GM21515 (cell line): ENCODE measurements at regions not wholly inside any gene's neighbourhood (a gene's known extent, or its start where the extent isn't known, plus 50 kb on each side); places are given as distances from the start of the nearest gene placed in this dataset.
"Not testable (repeated sequence)": the region's sequence is repeated elsewhere in the genome, so short reads cannot be mapped to it uniquely, and the experiment has no call there.

ENCODE experiments used
- ATAC-seq: cut with Tn5 transposase; IDR thresholded peaks from one replicate; pipeline ENCODE4 v1.9.1; 2021; ENCODE audit not compliant: unreplicated experiment

DNA sequence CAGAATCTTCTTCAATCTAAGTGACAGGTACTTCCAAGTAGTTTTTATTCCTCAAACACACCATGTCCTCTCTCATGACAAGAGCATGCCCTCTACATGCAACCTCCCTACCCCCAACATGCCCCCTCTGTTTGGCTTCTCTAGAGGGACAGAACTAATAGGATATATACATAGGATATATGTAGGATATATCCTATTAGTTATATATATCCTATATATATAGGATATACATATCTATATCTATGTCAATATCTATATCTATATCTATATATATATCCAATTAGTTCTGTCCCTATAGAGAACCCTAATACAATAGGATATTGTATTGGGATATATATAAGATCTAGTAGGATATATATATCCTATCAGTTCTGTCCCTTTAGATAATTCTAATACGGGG lies 701.9 kb upstream of the MIR17HG start:
- ATAC-seq = no peak

DNA sequence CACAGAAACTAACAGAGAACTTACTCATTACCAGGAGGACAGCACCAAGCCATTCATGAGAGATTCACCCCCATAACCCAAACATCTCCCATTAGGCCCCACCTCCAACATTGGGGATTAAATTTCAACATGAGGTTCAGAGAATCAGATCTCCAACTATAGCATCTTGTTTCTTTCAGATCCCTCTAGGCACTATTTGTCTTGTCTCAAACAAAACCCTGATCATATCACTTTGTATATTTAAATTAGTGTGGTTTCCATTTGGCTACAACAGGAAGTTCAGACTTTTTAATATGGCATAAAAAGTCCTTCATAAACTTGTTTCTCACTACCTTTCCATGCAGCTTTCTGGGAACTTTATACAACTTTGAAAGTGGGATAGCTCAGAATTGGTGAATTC lies 699.0 kb upstream of the MIR17HG start:
- no peak for ATAC-seq

DNA sequence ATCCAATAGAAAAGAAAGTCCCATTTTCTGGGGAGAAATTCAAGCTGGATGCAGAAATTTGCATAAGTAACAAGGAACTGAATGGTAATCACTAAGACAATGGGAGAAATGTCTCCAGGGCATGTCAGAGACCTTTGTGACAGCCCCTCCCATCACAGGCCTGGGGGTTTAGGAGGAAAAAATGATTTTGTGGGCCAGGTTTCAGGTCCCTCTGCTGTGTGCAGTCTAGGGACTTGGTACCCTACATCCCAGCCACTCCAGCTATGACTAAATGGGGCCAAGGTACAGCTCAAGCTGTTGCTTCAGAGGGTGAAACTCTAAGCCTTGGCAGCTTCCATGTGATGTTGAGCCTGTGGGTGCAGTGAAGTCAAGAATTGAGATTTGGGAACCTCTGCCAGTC lies 695.5 kb upstream of the MIR17HG start:
- ATAC-seq = no peak

DNA sequence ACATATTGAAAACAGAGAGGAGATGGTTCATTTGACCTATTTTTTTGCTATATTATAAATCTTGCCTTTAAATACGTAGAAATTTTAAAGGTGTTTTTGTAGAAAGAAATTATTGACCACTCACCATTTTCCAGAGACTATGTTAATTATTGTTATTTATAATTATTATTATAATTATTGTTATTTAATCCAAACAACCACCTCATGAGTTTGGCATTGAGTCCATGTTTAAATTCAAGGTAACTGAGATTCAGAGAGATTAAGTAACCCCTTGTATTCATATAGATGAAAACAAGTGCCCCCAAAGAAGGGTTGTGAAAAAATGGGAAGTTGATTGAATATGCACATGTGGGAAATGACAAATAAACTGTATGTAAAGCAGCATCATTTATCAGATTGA lies 692.5 kb upstream of the MIR17HG start:
- no peak for ATAC-seq

DNA sequence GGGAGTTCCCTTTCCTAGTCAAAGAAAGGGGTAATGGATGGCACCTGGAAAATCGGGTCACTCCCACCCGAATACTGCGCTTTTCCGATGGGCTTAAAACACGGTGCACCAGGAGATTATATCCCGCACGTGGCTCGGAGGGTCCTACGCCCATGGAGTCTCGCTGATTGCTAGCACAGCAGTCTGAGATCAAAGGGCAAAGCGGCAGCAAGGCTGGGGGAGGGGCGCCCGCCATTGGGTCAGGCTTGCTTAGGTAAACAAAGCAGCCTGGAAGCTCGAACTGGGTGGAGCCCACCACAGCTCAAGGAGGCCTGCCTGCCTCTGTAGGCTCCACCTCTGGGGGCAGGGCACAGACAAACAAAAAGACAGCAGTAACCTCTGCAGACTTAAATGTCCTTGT lies 683.3 kb upstream of the MIR17HG start:
- not testable (repeated sequence) for ATAC-seq

DNA sequence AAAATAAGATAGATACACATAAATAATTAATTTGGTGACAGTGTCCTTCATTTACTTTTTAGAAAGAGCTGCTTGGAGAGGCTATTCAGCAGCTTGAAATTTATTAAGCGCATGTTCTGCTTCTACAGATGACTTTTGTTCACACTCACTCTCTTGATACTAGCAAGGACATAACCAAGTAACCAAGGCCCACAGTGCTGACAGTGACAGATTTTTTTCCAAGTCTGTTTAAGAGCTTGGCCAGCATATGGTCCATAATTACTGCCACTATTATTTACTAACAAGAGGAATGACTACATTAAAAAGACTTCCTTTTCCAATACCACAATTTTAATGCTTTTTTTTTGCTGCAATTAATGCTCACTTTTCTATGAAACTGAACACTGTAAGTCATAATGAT lies 673.7 kb upstream of the MIR17HG start:
- no peak for ATAC-seq

DNA sequence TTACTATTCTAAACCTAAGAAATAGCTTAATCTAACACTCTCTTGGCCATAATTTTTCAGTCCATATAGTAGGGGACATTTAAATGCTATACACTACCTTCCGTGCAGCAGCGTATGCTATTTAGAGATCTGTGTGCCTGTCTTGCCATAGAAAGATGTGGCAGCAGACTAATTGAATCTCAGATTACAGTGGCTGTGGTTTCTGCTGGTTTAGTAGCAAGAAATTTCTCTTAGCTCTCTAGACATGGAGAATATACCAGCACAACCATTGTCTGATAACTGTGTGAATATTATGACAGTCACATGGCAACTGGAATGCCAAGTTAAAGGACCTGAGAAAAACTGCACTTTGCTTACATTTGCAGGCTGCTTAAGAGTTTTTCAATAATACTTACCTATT lies 672.4 kb upstream of the MIR17HG start:
- no peak for ATAC-seq

DNA sequence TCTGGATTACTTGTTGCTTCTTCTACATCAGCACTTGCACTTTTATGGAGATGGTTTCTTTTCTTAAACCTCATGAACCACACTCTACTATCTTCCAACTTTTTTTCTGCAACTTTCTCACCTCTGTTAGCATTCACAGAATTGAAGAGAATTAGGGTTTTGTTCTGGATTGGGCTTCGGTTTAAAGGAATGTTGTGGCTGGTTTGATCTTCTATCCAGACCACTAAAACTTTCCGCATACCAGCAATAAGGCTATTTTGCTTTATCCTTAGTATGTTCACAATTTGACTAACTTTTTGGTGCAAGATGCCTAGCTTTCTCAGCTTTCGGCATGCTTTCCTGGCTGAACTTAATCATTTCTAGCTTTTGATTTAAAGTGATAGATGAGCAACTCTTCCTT lies 666.7 kb upstream of the MIR17HG start:
- ATAC-seq = no peak

DNA sequence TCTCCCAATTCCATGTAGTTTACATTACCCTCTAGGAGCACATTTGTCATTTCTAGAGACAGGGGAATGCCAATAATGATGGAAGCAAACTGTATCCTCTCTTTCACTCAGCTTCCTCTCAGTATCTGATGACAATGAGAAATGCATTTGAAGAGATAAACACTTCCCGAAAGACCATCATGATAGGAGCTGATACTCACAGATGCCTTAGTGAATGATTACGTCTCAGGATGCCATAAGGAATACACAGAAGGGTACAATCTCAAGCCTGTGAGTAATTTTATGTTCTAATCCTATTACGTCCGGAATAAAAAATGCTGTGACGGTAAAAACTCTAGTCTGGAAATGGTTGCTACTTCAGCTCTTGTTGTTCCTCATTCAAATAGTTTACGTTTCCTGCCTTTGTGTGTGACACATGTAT lies 663.8 kb upstream of the MIR17HG start:
- ATAC-seq = no peak

DNA sequence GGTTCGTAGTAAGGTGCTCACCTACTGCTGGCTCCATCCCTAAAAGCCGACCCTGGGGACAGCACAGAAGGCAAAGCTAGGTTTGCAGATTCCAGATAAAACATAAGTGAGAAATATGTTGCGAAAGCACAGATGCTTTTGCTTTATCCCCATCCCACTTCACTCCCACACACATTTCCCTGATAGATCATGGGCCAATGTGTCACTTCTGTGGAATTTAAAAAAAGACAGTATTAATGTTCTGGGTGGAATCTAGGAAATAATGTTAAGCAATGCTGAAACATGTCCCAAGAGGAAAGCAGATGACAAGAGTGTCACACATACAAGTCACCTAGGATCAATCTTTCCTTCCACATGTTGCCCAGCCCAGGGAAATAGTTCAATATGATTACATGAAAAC lies 661.0 kb upstream of the MIR17HG start:
- ATAC-seq = no peak

DNA sequence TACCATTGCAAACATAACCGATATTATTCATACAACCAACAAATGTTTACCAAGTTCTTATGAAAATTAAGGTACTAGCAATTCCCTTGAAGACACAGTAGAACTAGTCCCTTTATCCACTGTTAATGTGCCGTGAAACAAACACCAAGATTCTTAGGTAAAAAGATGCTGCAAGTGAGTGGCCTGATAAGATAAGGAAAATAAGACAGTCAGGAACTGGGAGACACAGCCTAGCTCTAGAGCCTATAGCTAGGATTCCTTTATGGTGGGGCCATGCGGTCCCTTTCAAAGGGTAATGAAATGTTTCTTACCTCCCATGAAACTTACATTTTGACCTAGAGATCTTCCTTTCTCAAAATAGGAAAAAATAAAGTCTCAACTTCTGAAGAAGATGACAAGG lies 658.4 kb upstream of the MIR17HG start:
- ATAC-seq = no peak

DNA sequence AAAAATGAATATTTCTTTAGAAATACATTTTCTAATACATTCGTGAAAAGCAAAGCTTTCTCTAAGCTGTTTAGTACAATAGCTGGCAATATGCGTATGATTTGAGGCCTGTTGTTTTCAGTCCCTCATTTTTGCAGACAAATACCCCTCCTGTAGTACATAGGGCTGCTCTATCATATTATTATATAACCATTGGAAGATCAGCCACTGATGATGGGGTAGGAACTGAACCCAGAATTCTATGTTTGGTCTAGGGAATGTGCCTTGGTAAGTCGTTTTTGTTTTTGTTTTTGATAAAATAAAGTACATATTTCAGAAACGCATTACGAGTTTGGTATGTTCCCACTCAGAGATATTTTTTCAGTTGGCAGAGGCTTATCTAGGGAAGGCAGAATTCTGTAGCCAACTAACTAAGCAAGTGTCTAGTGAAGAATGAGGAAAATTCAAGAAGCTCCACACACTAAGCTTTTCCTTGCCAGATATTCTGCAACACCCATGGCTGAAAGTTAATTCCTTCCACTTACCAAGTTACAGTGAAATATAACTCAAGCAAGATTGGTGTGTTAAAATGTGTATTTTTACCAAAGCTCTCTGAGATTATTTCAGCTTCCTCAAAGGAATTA lies 656.9 kb upstream of the MIR17HG start:
- ATAC-seq = no peak

DNA sequence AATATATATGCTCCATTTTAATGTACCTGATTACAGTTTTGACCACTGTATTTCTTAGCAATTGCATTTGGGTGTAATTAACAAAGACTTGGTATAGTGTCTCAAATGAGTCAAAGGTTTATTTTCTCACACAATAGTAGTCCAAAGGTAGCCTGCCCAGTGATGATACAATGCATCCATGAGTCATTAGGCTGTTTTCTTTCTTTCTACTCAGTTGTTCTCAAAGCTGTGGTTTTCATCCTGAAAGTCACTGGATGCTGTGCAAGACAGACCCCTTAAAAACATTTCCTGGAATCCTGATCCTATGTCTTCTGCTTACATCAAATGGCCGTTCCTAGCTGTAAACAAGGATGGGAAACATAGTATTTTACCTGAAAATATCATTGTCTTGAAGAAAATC lies 651.2 kb upstream of the MIR17HG start:
- ATAC-seq = no peak

DNA sequence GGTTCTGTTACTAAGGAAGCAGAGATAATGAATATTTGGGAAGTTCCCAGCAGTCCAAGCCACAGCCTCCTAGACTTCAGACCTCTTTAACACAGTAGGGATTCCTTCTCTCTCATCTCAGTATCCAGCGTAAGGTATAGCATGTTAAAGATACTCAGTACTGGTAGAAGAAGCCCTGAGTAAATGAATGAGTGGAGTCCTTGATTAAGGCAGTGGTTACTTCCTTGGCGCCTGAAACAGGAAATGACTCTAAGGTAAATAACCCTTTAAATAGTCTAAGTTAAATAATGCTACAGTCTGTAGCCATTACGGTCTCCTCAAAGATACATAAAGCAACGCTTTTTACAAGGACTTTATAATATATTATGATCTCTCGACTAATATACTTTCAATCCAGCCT lies 650.8 kb upstream of the MIR17HG start:
- no peak for ATAC-seq

DNA sequence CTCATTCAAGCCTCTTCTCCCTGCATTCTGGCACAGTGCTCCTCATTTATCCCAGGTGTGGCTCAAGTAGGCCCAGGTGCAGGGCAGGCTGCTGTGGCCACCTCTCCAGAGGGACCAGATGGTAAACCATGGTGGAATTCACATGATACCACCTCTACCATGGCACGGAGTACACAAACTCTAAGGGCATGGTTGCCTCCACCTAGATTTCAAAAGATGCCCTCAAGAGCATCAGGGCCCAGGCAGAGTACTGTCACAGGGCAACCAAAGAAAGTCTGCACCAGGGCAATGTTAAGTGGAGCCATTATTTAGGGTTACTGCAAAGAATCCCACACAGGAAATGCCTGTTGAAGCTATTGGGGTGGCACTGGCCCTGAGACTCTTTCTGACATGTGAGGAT lies 647.1 kb upstream of the MIR17HG start:
- ATAC-seq = no peak

DNA sequence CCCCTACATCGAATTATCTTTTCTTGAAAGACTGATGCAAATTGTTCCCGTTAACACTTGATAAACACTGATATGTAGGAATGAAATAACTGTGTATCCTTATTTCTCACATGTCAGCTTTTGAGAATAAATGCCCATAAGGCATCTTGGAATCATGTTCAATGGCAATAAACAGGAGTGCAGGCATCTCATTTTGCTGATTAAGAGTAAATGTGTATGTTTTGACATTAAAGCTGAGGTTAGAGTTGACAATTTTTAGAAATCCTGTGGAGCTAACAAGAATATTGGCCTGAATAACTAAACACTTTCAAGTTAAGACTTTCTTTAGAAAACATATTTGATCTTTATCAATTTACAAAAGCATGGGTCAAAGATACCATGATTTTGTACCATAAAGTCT lies 646.2 kb upstream of the MIR17HG start:
- no peak for ATAC-seq

DNA sequence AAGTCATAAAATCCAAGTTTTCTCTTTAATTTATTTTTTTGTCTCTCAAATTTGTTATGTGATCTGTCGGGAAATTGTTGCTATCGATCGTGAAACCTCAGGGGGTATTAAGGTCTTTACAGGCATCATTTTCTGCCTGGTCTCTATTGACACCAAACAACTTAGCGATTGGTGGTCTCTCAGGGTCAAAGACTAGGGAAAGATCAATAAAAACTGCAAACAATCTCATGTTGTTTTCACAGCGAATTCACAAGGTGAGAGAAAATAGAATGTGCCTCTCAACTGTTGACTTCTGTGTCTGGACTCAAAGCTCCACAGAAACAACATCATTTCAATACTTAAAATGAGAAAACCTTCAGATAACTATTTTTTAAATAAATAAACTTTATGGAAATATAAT lies 645.4 kb upstream of the MIR17HG start:
- no peak for ATAC-seq

DNA sequence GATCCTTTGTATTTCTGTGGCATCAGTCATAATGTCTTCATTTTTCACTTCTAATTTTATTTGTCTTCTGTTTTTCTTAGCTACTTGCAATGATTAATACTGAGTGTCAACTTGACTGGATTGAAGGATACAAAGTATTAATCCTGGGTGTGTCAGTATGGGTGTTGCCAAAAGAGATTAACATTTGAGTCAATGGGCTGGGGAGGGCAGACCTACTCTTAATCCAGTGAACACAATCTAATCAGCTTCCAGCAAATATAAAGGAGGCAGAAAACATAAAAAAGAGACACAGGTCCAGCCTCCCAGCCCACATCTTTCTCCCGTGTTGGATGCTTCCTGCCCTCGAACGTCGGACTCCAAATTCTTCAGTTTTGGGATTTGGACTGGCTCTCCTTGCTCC lies 640.9 kb upstream of the MIR17HG start:
- ATAC-seq = no peak

DNA sequence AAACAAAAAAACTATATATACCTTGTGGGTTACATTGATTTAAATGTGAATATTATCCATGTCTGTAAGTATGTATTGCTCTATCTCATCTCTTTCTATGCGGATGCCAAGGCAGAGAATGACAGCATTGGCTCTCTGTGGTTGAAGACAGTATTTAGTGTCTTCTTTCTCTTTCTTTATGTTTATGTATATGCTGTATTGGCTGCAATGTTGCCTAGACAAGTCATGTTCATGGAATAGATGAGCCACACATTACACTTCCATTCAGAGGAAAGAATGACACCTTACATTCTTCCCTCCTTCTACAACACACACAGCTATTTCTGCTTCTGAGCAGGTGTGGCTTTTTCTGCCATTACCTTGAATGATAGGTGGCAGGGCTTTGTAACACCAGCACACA lies 639.4 kb upstream of the MIR17HG start:
- ATAC-seq = no peak

DNA sequence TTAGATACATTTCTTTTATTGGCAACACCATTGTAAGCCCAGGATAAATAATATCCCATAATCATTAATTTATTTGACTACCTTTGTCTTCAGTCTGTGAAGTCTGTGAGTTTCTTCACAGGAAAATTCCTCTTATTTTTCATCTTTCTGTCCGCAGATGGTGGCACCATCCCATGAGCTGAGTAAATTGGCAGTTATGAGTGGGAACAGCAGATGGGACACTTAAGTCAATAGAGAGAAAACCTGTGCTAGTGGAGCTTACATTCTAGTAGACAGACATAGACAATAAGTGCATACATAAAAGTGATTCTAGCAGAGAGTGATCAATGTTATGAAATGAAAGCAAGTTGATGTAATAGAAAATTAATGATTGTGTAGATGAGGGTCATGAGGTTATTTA lies 638.2 kb upstream of the MIR17HG start:
- no peak for ATAC-seq

DNA sequence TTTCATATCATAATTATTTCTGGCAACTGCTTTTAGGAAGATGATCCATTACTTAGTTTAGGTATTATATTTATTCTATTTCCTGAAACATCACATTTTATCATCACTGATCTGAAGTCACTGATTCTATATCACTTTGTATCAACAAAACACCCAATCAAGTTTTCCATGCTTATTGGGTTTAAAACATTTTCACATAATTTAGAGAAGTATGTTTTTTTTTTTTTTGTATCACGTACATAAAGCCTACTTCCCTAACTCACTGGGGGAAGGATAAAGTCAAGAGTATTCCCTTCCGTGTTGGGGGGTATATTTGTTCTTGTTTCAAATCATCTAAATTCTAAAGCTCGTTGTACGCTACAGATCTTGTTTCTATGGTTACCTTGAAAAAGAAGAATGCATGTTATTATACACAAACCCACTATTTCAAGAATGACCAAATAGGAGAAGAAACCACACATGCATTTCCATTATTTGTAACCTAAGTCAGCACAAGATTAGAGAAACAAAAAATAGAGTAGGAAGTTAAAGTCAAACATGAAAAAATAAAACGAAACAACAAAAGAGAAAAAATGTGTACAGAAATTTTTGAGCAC lies 637.2 kb upstream of the MIR17HG start:
- ATAC-seq = no peak

DNA sequence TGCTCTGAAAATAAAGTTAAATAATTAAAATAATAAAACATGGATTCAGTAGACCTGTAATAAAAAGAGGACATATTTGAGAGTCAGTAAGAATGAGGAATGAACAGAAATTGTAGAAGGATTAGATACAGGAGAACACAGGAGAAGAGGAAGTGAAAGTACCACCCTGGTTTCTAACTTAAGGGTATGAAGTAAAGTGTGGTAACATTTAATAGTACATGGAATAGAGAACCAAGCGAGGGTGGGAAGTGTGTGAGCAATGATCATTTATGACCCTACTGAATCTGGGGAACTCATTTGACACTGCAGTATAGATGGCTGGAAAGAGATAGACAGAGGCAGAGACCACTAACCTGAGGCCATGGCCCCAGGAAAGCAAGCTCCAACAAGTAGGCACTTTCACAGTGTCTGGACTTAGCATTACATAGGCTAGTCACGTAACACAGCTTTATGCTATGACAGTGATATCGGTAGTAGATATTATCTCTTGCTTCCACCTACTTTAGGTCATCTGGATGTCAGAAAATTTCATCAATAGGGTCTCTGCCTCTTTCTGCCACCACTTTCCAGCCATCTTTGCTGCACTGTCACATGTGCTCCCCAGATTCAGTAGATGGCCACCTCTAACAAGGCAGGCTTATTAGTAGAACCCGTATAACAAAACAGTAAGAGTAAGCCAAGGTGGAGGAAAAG lies 633.9 kb upstream of the MIR17HG start:
- ATAC-seq = no peak

DNA sequence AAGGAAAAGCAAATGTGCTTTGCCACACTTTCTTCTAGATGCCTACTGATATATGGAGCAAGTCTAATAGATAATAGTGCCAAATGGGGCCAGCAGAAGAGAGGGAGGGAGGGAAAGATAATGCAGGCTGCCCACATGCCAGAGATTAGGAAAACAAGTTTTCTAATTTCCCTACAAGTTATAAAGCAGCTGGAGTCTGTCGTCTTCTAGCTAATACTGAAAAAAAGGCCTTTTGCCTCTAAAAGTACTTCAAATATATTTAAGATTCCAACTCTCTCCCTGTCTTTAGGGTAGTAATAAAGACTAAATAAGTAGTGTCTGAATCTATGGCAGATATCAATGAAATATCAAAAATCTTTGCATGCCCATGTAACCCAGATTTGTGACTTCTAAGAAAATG lies 632.0 kb upstream of the MIR17HG start:
- ATAC-seq = no peak
